HUES48 (cell line): ENCODE measurements at regions not wholly inside any gene's neighbourhood (a gene's known extent, or its start where the extent isn't known, plus 50 kb on each side); places are given as distances from the start of the nearest gene placed in this dataset.
A peak's percentile ranks its signal among the peaks of the same experiment; 100 is the strongest.

Experiments used
- H3K27ac ChIP-seq: one replicate; pipeline ENCODE4 v1.7.0; 2013; ENCODE audit warnings: low read depth, low read length, inconsistent platforms
- H3K27me3 ChIP-seq: 2 replicates; pipeline ENCODE4 v1.6.1; 2013; ENCODE audit warnings: mild to moderate bottlenecking, low read length; ENCODE audit not compliant: control insufficient read depth, insufficient read depth
- H3K36me3 ChIP-seq: 2 replicates; pipeline ENCODE4 v1.6.1; 2013; ENCODE audit warnings: low read length; ENCODE audit not compliant: control insufficient read depth, insufficient read depth
- H3K4me1 ChIP-seq: 2 replicates; pipeline ENCODE4 v1.6.1; 2013; ENCODE audit warnings: mild to moderate bottlenecking, low read length; ENCODE audit not compliant: control insufficient read depth, insufficient read depth
- H3K4me3 ChIP-seq: 2 replicates; pipeline ENCODE4 v1.5.1; 2013; ENCODE audit warnings: mild to moderate bottlenecking, low read depth, low read length
- H3K9ac ChIP-seq: 2 replicates; pipeline ENCODE4 v1.6.1; 2013; ENCODE audit warnings: mild to moderate bottlenecking, low read depth, low read length, moderate library complexity
- H3K9me3 ChIP-seq: 2 replicates; pipeline ENCODE4 v1.6.1; 2013; ENCODE audit warnings: low read length; ENCODE audit not compliant: control insufficient read depth, insufficient read depth

DNA sequence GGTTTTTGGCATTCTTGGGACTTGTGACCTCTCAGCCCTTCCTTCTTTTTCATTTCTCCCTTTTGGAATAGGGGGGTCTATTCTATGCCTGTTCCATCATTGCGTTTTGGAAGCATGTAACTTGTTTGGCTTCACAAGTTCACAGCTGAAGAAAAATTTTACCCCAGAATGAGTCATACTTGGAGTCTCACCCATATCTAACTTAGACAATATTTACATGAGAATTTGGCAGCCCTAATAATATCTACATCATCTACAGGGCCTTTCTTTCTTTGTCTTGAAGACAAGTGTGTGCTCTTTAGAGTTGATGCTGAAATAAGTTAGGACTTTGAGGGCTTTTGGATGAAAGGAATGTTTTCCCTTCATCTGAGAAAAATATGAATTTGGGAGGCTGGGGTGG lies 1312.9 kb upstream of the FLRT2 start:
- H3K4me1 ChIP-seq: no peaks in the 10 kb centered on the region
- no peak overlapping the region for H3K9ac ChIP-seq
- H3K27ac ChIP-seq: no peak overlapping the region
- no peak overlapping the region for H3K4me3 ChIP-seq
- no peaks in the 10 kb centered on the region for H3K27me3 ChIP-seq
- peaks cover 5% of the 10 kb centered on the region for H3K9me3 ChIP-seq
- no peaks in the 10 kb centered on the region for H3K36me3 ChIP-seq

DNA sequence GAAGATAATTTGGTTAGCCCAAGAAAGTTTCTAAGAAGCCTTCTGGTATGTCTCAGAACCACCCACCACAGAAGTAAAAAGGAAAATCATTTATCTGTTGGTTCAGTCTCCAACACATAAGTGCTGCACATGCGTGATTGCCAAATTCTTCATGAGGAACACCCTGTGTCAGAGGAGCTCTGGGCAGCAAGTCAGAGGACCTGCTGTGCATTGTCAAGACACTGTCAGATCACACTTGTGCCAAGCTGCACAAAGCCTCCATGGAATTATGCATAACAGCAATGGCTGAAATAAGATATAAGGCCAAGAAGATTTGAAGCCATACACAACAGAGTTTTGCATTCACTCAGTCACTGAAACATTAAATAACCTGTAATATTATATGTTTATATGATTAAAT lies 1304.7 kb upstream of the FLRT2 start:
- H3K9me3 ChIP-seq: no peaks in the 10 kb centered on the region
- no peaks in the 10 kb centered on the region for H3K36me3 ChIP-seq
- no peaks in the 10 kb centered on the region for H3K4me1 ChIP-seq
- H3K4me3 ChIP-seq: no peak overlapping the region
- H3K27me3 ChIP-seq: no peaks in the 10 kb centered on the region
- no peak overlapping the region for H3K27ac ChIP-seq
- H3K9ac ChIP-seq: no peak overlapping the region

DNA sequence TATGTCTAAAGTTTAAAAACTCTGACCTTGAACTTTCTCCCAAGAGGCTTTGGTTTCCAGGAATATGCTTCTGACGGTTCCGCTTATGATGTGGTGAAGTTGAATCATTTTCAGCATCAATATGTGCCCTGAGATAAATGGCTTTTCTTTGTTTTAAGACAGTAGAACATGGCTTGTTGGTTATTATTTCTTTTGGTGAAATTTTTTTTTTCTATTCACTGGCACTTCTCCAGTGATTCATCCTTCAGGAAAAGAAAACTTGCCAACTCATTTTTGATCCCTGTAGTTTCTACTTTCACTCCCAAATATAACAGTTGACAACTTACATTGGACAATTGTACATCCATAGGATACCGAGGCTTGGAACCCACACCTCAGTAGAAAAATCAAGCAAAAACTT lies 1301.2 kb upstream of the FLRT2 start:
- no peaks in the 10 kb centered on the region for H3K36me3 ChIP-seq

DNA sequence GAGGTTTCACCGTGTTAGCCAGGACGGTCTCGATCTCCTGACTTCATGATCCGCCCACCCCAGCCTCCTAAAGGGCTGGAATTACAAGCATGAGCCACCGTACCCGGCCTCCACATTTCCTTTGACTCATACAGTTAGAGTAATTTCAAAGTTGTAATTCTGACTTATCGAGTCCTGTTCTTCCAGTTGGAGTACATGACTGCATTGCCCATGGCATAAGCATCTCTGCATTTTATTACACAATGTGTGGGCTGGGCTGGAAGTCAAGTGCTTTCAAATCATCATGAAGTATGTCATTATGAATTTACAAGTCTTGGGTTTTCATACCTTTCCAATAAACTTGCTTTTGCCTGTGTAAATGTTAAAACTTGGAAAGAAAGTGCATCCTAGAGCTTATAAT lies 1295.7 kb upstream of the FLRT2 start:
- no peak overlapping the region for H3K27ac ChIP-seq
- no peaks in the 10 kb centered on the region for H3K36me3 ChIP-seq
- no peaks in the 10 kb centered on the region for H3K27me3 ChIP-seq
- no peak overlapping the region for H3K4me3 ChIP-seq
- no peak overlapping the region for H3K9ac ChIP-seq
- H3K9me3 ChIP-seq: no peaks in the 10 kb centered on the region
- H3K4me1 ChIP-seq: no peaks in the 10 kb centered on the region

More for the DNA sequence above, 1301.2 kb upstream of the FLRT2 start:
- no peak overlapping the region for H3K27ac ChIP-seq
- no peaks in the 10 kb centered on the region for H3K4me1 ChIP-seq
- H3K9ac ChIP-seq: no peak overlapping the region
- no peaks in the 10 kb centered on the region for H3K27me3 ChIP-seq
- H3K9me3 ChIP-seq: no peaks in the 10 kb centered on the region
- H3K4me3 ChIP-seq: no peak overlapping the region

DNA sequence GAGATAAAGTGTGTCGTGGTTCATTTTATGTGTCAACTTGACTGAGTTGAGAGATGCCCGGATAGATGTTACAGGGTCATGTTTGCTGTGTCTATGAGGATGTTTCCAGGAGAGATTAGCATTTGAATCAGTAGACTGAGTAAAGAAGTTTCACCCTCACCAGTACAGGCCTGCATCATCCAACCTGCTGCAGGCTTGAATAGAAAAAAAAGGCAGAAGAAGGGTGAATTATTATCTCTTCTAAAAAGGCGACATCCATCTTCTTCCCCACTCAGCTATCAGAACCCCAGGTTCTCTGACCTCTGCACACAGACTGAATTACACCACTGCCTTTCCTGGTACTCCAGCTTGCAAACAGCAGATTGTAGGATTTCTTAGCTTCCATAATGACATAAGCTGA lies 1293.7 kb upstream of the FLRT2 start:
- Histone ChIP-seq H3K4me3 (no peak overlapping the region), H3K36me3 (no peaks in the 10 kb centered on the region), H3K4me1 (no peaks in the 10 kb centered on the region), H3K27me3 (no peaks in the 10 kb centered on the region), H3K27ac (no peak overlapping the region), H3K9me3 (no peaks in the 10 kb centered on the region), H3K9ac (no peak overlapping the region)

DNA sequence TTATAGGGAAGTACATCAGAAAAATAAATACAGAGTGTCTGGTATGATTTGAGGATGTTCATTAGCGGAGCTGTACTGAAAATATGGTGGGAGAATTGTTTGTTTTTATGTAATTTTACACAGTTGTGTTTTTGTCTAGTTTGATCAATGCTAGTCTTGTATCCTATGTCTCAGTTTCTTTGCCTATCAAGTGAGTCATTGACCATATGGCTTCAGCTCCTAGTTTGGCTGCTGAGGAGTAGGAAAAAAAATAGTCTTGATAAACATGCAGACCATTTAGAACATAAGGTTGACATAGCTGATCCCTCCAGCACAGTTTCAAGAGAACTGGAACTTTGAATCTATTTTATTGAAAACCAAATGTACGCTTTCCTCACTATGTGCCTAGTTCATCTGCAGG lies 1292.1 kb upstream of the FLRT2 start:
- H3K4me1 ChIP-seq: no peaks in the 10 kb centered on the region
- no peaks in the 10 kb centered on the region for H3K36me3 ChIP-seq
- H3K9me3 ChIP-seq: no peaks in the 10 kb centered on the region; the same call in 1 of the 2 replicates
- no peaks in the 10 kb centered on the region for H3K27me3 ChIP-seq
- no peak overlapping the region for H3K27ac ChIP-seq
- H3K9ac ChIP-seq: no peak overlapping the region
- H3K4me3 ChIP-seq: no peak overlapping the region

DNA sequence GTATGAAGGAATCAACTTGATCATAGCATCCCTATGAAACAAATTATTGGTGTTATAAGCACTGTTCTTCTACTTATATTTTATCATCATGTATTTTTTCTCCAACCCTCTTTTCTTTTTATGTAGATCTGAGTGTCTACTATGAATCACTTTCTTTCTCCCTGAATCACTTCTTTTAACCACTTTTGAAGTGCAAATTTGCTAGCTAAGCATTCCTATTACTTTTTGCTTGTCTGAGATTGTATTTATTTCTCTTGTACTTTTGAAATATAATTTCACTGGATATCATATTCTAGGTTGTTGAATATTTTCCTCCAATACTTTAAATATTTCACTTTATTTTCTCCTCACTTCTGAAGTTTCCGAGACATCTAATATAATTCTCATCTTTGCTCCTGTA lies 1282.3 kb upstream of the FLRT2 start:
- Histone ChIP-seq H3K4me3 (no peak overlapping the region), H3K9me3 (peaks cover 8% of the 10 kb centered on the region; the same call in 1 of the 2 replicates), H3K4me1 (no peaks in the 10 kb centered on the region), H3K9ac (no peak overlapping the region), H3K27ac (no peak overlapping the region), H3K27me3 (no peaks in the 10 kb centered on the region), H3K36me3 (no peaks in the 10 kb centered on the region)

DNA sequence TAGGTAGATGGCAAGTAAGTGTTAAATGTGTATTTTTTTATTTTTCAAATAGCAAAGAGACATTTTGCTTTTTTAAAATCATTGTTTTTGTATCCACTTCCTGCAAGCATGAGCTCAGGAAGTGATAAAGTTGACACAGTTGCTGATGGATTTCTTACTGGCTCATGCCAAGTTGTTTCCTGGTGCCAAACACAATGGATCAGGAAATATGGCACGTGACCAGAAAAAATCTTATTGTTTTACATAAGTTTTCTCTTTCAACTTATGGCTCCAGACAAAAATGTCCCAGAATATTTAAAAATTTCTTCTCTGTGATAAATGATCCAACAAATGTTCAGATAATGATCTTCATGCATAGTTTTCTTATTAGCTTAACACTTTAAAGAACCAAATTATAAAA lies 1279.1 kb upstream of the FLRT2 start:
- Histone ChIP-seq H3K4me1 (peaks cover 14% of the 10 kb centered on the region), H3K9me3 (no peaks in the 10 kb centered on the region), H3K27me3 (no peaks in the 10 kb centered on the region), H3K4me3 (no peak overlapping the region), H3K27ac (no peak overlapping the region), H3K36me3 (no peaks in the 10 kb centered on the region), H3K9ac (no peak overlapping the region)

DNA sequence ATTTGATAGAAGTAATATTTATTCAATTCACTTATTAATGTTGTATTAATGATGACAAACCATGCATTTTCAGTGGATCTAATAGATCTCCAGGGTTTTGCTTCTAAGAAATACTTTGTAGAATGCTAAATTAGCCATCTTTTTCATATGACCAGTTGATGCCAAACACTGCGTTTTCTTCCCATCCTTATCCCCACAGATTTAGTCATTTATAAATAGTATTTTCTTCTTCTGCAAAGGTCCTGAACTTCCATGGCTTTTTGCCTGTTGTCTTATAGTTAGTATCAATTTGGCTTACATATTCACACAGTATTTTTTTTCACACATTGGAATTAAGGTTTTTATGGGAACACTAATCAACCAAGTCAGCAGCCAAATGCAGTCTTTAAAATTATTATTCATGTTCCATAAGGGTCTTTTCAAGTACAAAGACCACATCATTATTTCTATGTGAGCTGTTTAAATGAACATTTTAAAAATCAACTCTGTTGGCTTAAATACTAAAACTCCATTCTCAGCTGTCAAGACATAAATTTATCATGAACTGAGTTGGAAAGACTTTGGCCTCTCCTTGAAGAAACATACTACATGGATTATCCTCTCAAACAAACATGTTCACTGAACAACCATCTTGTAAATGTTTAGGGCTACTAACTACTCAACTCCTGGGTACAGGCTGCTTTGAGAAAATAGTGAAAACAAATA lies 1278.4 kb upstream of the FLRT2 start:
- Histone ChIP-seq H3K9ac (no peak overlapping the region), H3K27me3 (no peaks in the 10 kb centered on the region), H3K4me1 (peaks cover 14% of the 10 kb centered on the region), H3K9me3 (no peaks in the 10 kb centered on the region), H3K27ac (no peak overlapping the region), H3K4me3 (no peak overlapping the region), H3K36me3 (no peaks in the 10 kb centered on the region)

DNA sequence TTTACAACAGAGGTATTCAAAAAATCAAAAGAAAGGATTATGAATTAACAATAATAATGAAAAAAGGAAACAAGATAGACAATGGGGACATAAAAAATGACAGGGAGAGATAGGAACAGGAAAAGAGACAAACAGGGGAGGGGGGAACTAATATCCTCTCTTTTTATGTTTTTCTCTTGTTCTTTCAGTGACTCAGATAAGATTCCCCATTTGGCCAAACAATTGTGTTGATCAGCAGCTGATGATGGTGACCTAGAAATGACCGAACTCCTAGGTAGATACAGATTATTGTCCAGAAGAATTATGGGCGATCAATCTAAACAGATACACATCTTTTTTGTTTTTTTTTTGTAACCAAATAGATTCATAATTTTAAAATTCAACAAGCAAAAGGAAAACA lies 1277.2 kb upstream of the FLRT2 start:
- no peaks in the 10 kb centered on the region for H3K36me3 ChIP-seq
- peaks cover 14% of the 10 kb centered on the region for H3K4me1 ChIP-seq
- H3K27ac ChIP-seq: no peak overlapping the region
- no peaks in the 10 kb centered on the region for H3K27me3 ChIP-seq
- H3K9me3 ChIP-seq: no peaks in the 10 kb centered on the region
- H3K9ac ChIP-seq: no peak overlapping the region
- H3K4me3 ChIP-seq: no peak overlapping the region

DNA sequence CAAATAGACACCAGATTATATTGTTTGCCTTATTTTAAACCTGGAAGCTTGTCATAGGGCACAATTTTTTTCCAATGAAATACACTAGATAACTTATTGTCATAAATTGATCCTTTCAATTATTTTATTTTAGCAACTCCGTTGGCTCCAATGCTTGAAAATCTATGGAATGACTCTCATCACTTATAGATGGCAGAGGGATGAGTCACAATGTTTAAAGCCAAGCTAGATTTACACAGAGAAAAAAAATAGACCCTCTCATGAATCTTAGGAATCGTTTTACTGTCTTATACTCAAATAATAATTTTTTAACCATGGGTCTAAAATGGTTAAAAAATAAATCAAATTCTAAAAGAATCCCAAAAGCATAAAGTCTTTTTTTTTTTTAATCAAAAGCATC lies 1276.6 kb upstream of the FLRT2 start:
- peaks cover 14% of the 10 kb centered on the region for H3K4me1 ChIP-seq
- H3K9ac ChIP-seq: no peak overlapping the region
- H3K27me3 ChIP-seq: no peaks in the 10 kb centered on the region
- H3K9me3 ChIP-seq: no peaks in the 10 kb centered on the region
- no peak overlapping the region for H3K4me3 ChIP-seq
- peak overlapping the region; percentile 28 for H3K27ac ChIP-seq
- H3K36me3 ChIP-seq: no peaks in the 10 kb centered on the region
